GM23248 (cell line): ENCODE measurements at regions not wholly inside any gene's neighbourhood (a gene's known extent, or its start where the extent isn't known, plus 50 kb on each side); places are given as distances from the start of the nearest gene placed in this dataset.

Experiments
- DNase-seq: peaks from one replicate; pipeline ENCODE4 v3.0.0-alpha.2; 2015
- H2AFZ ChIP-seq: fragments of 200-600 bp; sonication (generic); 2 replicates; pipeline ENCODE4 v1.6.1; 2016; ENCODE audit warnings: antibody characterized with exemption
- H3F3A ChIP-seq: fragments of 200-600 bp; sonication (generic); 2 replicates; pipeline ENCODE4 v1.6.1; 2016; ENCODE audit warnings: mild to moderate bottlenecking, antibody characterized with exemption, mixed run types; ENCODE audit not compliant: insufficient read depth
- H3K27ac ChIP-seq: fragments of 200-600 bp; sonication (generic); 2 replicates; pipeline ENCODE4 v1.5.1; 2016; ENCODE audit warnings: mild to moderate bottlenecking
- H3K27me3 ChIP-seq: fragments of 200-600 bp; sonication (generic); replicated peaks from 2 replicates; pipeline ENCODE4 v1.6.1; 2016; ENCODE audit warnings: mild to moderate bottlenecking; ENCODE audit not compliant: insufficient read depth
- H3K36me3 ChIP-seq: fragments of 200-600 bp; sonication (generic); 2 replicates; pipeline ENCODE4 v1.6.1; 2016; ENCODE audit warnings: low read depth, mild to moderate bottlenecking
- H3K4me1 ChIP-seq: fragments of 200-600 bp; sonication (generic); 2 replicates; pipeline ENCODE4 v1.6.1; 2016; ENCODE audit warnings: mild to moderate bottlenecking; ENCODE audit not compliant: insufficient read depth
- H3K4me2 ChIP-seq: fragments of 200-600 bp; sonication (generic); one replicate; pipeline ENCODE4 v1.6.1; 2016; ENCODE audit warnings: mild to moderate bottlenecking; ENCODE audit not compliant: unreplicated experiment
- H3K4me3 ChIP-seq: fragments of 200-600 bp; sonication (generic); 2 replicates; pipeline ENCODE4 v1.5.1; 2016; ENCODE audit warnings: mild to moderate bottlenecking
- H3K79me2 ChIP-seq: fragments of 200-600 bp; sonication (generic); 2 replicates; pipeline ENCODE4 v1.6.1; 2016; ENCODE audit warnings: mild to moderate bottlenecking; ENCODE audit not compliant: insufficient read depth
- H3K9ac ChIP-seq: fragments of 200-600 bp; sonication (generic); 2 replicates; pipeline ENCODE4 v1.6.1; 2016; ENCODE audit warnings: mild to moderate bottlenecking
- H3K9me2 ChIP-seq: fragments of 200-600 bp; sonication (generic); 2 replicates; pipeline ENCODE4 v1.6.1; 2016; ENCODE audit warnings: mixed run types, mild to moderate bottlenecking, moderate library complexity; ENCODE audit not compliant: insufficient read depth
- H3K9me3 ChIP-seq: fragments of 200-600 bp; sonication (generic); one replicate; pipeline ENCODE4 v1.6.1; 2017; ENCODE audit warnings: low read depth
- H4K20me1 ChIP-seq: fragments of 200-600 bp; sonication (generic); 2 replicates; pipeline ENCODE4 v1.6.0; 2016; ENCODE audit not compliant: insufficient read depth
- EZH2 ChIP-seq: fragments of 200-600 bp; sonication (generic); IDR thresholded peaks from 2 replicates; pipeline ENCODE4 v1.6.1; 2018; ENCODE audit warnings: antibody characterized with exemption, mild to moderate bottlenecking; ENCODE audit not compliant: insufficient read depth, poor library complexity, severe bottlenecking
- EZH2phosphoT487 ChIP-seq: fragments of 200-600 bp; sonication (generic); IDR thresholded peaks from 2 replicates; pipeline ENCODE4 v1.6.1; 2018; ENCODE audit warnings: antibody characterized with exemption, moderate library complexity, mild to moderate bottlenecking, low read depth; ENCODE audit not compliant: insufficient read depth
- WGBS, 2 experiments: methylation state at CpG; one replicate each; pipeline ENCODE4 v1.1.6; 2015 to 2017; ENCODE audit warnings: low lambda C conversion rate in 2 of 2, low coverage in 1 of 2; ENCODE audit errors: missing lambda C conversion rate in 2 of 2; 5-methylcytosine and 5-hydroxymethylcytosine counted together
- in situ Hi-C: fragments of 300-500 bp; cut with MboI; formaldehyde crosslinking; loops from 2 replicates; pipeline ENCODE4 v1.15.0; 2020

- Histone ChIP-seq H3K27me3 (no peaks in the 10 kb centered on the region), H4K20me1 (no peaks in the 10 kb centered on the region), H3K4me1 (no peaks in the 10 kb centered on the region), H3K36me3 (no peaks in the 10 kb centered on the region), H3K4me3 (no peak overlapping the region), H3K4me2 (no peak overlapping the region), H3F3A (no peaks in the 10 kb centered on the region), H3K79me2 (no peaks in the 10 kb centered on the region), H3K27ac (no peak overlapping the region), H3K9ac (no peak overlapping the region), H2AFZ (no peak overlapping the region), H3K9me2 (no peaks in the 10 kb centered on the region), H3K9me3 (no peaks in the 10 kb centered on the region)
- TF ChIP-seq EZH2: no peak
- TF ChIP-seq EZH2phosphoT487: no peak
- no peak for DNase-seq
- WGBS, 2 experiments: 6 to 7% methylated on average over 5 of the region's 5 CpGs
- in situ Hi-C loops: no loop called here
Observed at GRCh38 chr15:54820811-54821210, 375.9 kb downstream of the RSL24D1 start.

GRCh38 chr15:54820098-54820497, 376.6 kb downstream of the RSL24D1 start:
- Histone ChIP-seq H3K27me3 (no peaks in the 10 kb centered on the region), H4K20me1 (no peaks in the 10 kb centered on the region), H2AFZ (no peak overlapping the region), H3K79me2 (no peaks in the 10 kb centered on the region), H3K27ac (no peak overlapping the region), H3K9me2 (no peaks in the 10 kb centered on the region), H3K36me3 (no peaks in the 10 kb centered on the region), H3K4me1 (no peaks in the 10 kb centered on the region), H3K9ac (no peak overlapping the region), H3K4me2 (no peak overlapping the region), H3F3A (no peaks in the 10 kb centered on the region), H3K4me3 (no peak overlapping the region), H3K9me3 (no peaks in the 10 kb centered on the region)
- in situ Hi-C loops: no loop called here
- DNase-seq: no peak
- TF ChIP-seq EZH2: no peak

DNA sequence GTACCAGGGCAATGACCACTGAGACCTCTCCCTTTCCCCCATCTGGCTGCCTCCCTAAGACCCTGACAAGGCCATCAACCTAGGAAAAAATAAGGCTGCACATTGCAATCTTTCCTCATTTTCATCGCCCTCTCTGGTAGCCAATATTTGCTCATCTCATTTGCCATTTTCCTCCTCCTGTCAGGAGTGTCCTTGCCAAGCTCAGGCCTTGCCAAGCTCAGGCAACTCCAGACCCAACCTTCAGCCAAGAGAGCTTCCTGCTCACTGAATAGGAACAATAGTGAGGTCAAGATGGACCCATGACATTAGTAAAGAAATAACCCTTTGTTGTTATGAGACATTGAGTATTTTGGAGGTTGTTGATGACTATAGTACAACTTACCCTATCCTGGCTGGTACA, 380.3 kb downstream of the RSL24D1 start:
- Histone ChIP-seq H3K27ac (no peak overlapping the region), H3K36me3 (no peaks in the 10 kb centered on the region), H3K4me3 (no peak overlapping the region), H3K79me2 (no peaks in the 10 kb centered on the region), H3K9ac (no peak overlapping the region), H3K27me3 (no peaks in the 10 kb centered on the region), H3K4me1 (no peaks in the 10 kb centered on the region), H3K9me3 (no peaks in the 10 kb centered on the region), H3K9me2 (no peaks in the 10 kb centered on the region), H2AFZ (no peak overlapping the region), H4K20me1 (no peaks in the 10 kb centered on the region), H3F3A (no peaks in the 10 kb centered on the region), H3K4me2 (no peak overlapping the region)
- no peak for TF ChIP-seq EZH2
- TF ChIP-seq EZH2phosphoT487: no peak
- in situ Hi-C loops: no loop called here
- no peak for DNase-seq
- 0 to 12% methylated on average over 1 of the region's 1 CpG for WGBS, 2 experiments

DNA sequence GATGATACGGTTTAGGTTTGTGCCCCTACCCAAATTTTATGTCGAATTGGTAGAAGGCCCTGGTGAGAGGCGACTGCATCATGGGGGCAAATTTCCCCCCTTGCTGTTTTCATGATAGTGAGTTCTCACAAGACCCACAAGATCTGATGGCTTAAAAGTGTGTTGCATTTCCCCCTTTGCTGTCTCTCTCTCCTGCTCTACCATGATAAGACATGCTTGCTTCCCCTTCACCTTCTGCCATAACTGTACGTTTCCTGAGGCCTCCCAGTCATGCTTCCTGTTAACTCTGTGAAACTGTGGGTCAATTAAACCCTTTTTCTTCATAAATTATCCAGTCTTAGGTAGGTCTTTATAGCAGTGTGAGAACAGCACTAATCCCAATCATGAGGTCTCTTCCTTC, 381.2 kb downstream of the RSL24D1 start:
- no peak for TF ChIP-seq EZH2phosphoT487
- TF ChIP-seq EZH2: no peak
- H3K4me3 ChIP-seq: no peak overlapping the region
- no peaks in the 10 kb centered on the region for H3K36me3 ChIP-seq
- no peak overlapping the region for H3K27ac ChIP-seq
- H3F3A ChIP-seq: no peaks in the 10 kb centered on the region
- H2AFZ ChIP-seq: no peak overlapping the region
- in situ Hi-C loops: no loop called here
- no peaks in the 10 kb centered on the region for H3K4me1 ChIP-seq
- WGBS, 2 experiments: 16 to 17% methylated on average over 4 of the region's 4 CpGs
- no peaks in the 10 kb centered on the region for H4K20me1 ChIP-seq
- no peaks in the 10 kb centered on the region for H3K79me2 ChIP-seq
- H3K9me2 ChIP-seq: no peaks in the 10 kb centered on the region
- no peaks in the 10 kb centered on the region for H3K27me3 ChIP-seq
- no peaks in the 10 kb centered on the region for H3K9me3 ChIP-seq
- no peak overlapping the region for H3K4me2 ChIP-seq
- no peak for DNase-seq
- no peak overlapping the region for H3K9ac ChIP-seq

GRCh38 chr15:54812383-54812782, 384.4 kb downstream of the RSL24D1 start:
- Histone ChIP-seq H3K4me1 (no peaks in the 10 kb centered on the region), H3K9ac (no peak overlapping the region), H3F3A (no peaks in the 10 kb centered on the region), H3K36me3 (no peaks in the 10 kb centered on the region), H3K4me2 (no peak overlapping the region), H3K4me3 (no peak overlapping the region), H2AFZ (no peak overlapping the region), H3K79me2 (no peaks in the 10 kb centered on the region), H3K27me3 (no peaks in the 10 kb centered on the region), H4K20me1 (no peaks in the 10 kb centered on the region), H3K9me3 (no peaks in the 10 kb centered on the region), H3K27ac (no peak overlapping the region), H3K9me2 (no peaks in the 10 kb centered on the region)
- in situ Hi-C loops: no loop called here
- no peak for DNase-seq
- TF ChIP-seq EZH2 (no peak), EZH2phosphoT487 (no peak)
